GM18951 (cell line): ENCODE measurements at regions not wholly inside any gene's neighbourhood (a gene's known extent, or its start where the extent isn't known, plus 50 kb on each side); places are given as distances from the start of the nearest gene placed in this dataset.

Experiments
- POLR2A ChIP-seq: IDR thresholded peaks from 4 replicates; pipeline ENCODE4 v1.6.1; 2011; ENCODE audit warnings: mild to moderate bottlenecking; ENCODE audit not compliant: insufficient read length, insufficient read depth; ENCODE audit errors: extremely low read depth
- in situ Hi-C: fragments of 300-500 bp; cut with MboI; formaldehyde crosslinking; loops from one replicate; pipeline ENCODE4 v1.12.0; 2022; ENCODE audit warnings: low sequenced_read_pairs, mixed read lengths, inconsistent platforms; ENCODE audit not compliant: unreplicated experiment

DNA sequence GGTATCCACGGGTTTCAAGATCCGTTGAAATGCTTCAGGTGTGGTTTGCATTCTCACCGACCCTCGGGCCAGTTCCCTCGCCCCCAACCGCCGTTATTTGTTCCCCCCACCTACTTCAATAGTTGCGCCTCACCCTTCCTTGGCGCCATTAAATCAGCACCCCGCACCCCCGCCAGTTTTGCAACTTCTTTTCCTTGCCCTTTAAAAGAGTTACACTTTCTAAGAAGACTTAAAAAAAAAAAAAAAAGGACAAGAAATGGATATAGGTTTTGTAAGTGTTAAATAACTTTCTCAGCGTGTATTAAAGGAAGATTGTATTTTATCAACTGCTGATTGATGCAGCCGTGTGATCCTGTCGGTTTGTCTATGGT lies 87.2 kb downstream of the NR2F2 start:
- TF ChIP-seq POLR2A: no peak
- in situ Hi-C loops: no loop called here

DNA sequence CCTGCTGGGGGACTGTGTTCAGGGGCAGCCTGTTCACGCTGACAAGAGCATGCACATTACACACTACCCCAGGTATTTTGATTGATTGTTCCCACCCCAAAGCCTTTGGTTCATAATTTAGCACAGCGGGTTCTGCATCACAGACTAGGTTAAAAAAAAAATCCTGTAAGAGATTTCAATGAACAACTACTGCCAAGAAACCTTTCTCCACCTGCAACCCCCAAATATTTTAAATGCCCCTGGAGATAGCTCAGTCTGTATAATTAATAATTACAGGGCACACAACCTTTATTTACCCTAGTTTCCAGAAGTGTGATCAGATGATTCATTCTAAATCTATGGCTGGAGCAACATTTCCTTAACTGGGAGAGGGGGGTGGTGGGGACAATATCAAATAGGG lies 87.6 kb downstream of the NR2F2 start:
- in situ Hi-C loops: no loop called here

GRCh38 chr15:96421178-96421601 lies 90.7 kb downstream of the NR2F2 start:
- in situ Hi-C loops: no loop called here
- TF ChIP-seq POLR2A: no peak

More for the DNA sequence above, 87.6 kb downstream of the NR2F2 start:
- TF ChIP-seq POLR2A: no peak

DNA sequence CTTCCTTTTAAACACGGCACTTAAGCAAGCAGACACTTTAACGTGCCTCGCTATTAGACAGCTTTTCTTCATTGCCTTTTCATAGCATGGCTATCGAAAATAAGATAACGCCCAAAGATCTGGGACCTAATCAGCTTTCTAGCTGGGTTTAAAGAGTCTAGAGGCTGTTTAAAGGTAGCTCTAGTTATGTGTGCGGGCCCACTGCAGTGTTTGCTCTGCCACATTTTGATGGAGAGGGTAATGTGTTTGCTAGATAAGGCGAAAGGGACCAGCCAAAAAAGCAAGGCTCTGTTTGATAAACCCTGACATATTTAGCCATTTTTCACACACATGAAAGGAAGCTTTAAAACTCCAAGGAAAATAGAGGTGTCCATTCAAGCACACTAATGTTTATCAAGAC lies 91.6 kb downstream of the NR2F2 start:
- in situ Hi-C loops: no loop called here

GRCh38 chr15:96424674-96425073 lies 94.2 kb downstream of the NR2F2 start:
- in situ Hi-C loops: no loop called here
- TF ChIP-seq POLR2A: no peak

More for the DNA sequence above, 91.6 kb downstream of the NR2F2 start:
- no peak for TF ChIP-seq POLR2A

GRCh38 chr15:96428742-96429141 lies 98.2 kb downstream of the NR2F2 start:
- TF ChIP-seq POLR2A: no peak
- in situ Hi-C loops: no loop called here

GRCh38 chr15:96431786-96432185 lies 101.3 kb downstream of the NR2F2 start:
- TF ChIP-seq POLR2A: no peak
- in situ Hi-C loops: no loop called here

DNA sequence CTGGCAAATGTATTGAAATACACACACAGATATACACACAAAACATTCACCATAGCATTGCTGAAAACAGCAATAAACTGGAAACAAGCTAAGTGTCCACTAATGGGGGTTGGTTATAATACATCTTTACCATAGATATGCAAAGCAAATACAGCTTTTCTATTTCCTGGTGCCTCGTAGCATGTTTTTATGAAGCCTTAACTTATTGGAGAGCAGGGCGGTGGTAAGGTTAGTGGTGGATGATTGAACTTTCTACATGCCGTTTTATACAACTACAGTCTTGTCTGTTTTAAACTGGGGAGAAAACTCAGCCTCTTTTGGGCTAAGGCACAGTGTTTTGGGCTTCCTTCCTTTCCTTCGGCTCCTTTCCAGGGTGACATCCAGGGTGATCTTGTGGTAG lies 104.5 kb downstream of the NR2F2 start:
- in situ Hi-C loops: no loop called here
- no peak for TF ChIP-seq POLR2A

DNA sequence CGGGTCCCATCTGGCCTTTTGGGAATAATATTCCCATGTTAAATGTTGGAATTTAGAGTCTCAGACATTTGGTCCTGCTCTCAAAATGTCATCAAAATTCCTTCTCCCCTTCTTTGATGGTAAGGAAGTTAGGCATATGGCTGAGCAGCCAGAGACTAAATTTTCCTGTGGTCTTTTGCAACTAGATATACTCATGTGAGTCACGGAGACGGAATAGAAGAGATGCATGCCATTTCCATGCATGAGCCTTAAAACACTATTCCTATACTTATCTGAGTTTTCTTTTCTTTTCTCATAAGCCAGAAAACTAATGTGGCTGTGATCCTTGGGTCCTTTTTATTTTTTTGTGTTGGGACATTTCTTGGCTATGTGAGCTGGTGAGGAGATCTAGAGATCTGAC lies 105.3 kb downstream of the NR2F2 start:
- in situ Hi-C loops: no loop called here
- TF ChIP-seq POLR2A: no peak

DNA sequence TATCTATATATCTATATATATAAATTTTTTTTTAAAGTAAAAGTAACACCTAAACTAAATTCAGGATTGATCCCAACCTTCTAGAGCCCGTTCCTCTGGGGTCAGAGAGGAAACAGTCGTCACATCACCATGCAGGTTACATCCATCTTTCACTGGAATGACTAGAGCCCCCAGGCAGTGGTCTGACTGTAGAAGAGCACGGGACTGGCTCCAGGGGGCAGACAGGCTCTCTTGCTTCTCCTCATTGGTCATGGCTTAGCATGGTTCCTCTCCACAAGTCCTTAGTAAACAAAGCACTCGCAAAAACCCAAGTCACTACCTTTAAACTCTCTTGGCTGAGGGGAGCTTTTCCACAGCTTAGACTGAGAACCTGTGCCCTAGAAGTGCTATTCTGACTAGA lies 110.5 kb downstream of the NR2F2 start:
- TF ChIP-seq POLR2A: no peak
- in situ Hi-C loops: no loop called here

DNA sequence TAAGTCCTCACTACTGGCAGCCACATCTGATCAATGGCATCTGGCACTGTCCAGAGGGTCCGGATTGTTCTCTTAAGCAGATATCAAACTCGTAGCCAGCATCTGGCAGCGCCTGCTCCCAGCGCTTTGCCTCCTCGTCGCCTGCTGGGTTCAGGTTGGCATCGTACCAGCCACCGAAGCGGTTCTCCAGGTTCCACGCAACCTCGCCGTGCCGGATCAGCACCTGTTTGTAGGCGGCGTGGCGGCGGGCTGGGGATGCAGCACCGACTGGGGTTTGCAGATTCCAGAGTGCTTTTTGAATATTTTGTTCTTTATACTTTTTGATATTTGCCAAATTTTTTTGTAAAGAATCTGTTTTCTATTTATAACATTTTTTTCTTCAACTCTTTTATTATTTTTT lies 111.6 kb downstream of the NR2F2 start:
- in situ Hi-C loops: no loop called here
- TF ChIP-seq POLR2A: no peak

DNA sequence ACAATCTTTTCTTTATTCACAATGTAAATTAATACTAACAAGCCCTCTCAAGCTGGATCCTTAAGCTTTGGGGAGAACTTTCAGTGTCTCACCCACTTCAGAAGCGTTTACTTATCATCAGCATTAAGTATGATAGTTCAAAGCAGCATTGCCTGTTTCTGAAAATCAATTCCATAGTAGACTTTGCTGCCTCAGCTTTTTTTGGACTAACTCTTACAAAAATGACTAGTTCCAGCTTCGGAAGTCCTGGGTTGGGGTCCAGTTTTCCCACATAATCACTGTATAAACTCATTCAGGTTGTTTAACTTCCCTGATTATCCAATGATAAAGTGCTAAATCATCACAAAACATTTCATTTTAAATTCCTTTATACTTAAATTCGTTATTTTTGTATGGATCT lies 114.4 kb downstream of the NR2F2 start:
- no peak for TF ChIP-seq POLR2A
- in situ Hi-C loops: no loop called here

DNA sequence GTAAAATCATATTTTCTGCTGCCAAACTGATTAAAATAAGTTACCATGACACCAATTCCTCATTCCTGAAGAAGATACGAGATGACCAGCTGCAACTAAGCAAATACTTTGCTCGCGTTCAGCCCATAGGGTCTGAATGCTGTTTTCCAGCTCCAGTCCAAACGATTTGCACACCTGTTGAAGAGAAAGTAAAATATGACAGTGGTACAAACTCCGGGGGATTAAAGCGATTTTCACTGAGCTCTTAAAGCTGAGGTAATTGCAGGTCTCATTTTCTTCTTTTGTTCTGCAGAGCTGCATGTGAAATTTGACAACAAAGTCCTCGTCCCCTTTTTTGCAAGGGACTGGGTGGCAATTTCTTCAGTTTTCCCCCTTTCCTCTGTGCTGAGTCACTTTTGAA lies 118.4 kb downstream of the NR2F2 start:
- in situ Hi-C loops: no loop called here

GRCh38 chr15:96457841-96458240 lies 127.3 kb downstream of the NR2F2 start:
- no peak for TF ChIP-seq POLR2A
- in situ Hi-C loops: no loop called here

More for the DNA sequence above, 118.4 kb downstream of the NR2F2 start:
- TF ChIP-seq POLR2A: no peak

DNA sequence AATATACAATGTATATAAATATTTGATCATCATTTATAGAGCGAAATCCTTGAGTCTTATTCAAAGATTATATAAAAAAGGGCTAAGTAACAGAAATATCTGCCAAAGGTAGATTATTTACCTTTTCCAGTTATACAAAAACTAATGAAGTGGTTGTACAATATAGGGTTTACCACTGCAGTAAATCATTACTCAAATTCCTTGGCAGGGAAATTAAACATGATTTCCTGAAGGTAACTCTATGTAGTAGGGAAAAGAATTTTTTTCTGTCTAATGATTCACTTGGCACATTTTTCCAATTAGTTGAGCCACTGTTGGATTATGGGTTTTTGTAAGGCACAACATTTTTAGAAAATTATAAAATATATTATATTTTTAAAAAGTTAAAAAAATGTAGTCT lies 129.6 kb downstream of the NR2F2 start:
- in situ Hi-C loops: no loop called here
- TF ChIP-seq POLR2A: no peak

DNA sequence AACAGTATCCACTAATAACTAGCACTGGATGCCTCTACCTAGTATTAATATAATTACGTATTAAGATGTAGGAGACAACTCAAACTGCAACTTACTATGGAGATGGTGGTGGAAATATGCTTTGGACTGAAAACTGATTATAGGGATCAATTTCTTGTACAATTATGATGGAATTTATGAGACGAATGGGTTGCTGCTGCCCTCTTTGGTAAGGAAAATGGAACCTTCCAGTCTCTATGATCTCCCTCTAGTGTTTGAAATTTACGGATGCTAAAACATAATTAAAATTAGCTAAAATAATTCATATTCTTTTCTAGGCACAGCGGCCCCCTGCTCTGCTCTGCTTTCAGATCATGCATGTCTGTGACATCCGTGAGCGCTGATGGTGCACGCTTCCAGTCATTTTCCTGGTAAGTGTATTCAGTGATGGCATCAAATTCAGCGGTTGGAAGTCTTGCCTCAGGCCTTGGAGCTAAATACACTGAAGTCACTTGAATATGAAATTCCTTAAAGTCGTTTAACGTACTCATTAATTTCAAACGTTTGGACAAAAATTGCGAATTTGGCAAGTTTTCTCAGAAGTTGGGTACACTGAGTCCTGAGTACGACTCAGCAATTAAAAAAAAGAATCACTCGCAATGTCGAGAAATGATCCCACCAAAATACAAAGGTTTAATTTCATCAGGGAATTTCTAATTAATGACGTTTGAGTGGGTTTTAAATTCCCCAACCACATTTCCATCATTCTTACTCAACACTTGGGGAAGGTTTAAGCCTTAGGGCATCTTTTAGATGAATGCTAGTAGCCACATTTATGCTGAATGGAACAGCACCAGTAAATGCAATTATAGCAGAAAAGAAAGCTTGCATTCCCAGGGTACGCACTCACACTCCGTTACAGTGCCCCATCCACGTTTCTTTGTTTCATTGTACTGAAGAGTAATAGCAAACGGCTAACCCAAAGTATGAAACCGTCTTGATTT lies 132.6 kb downstream of the NR2F2 start:
- TF ChIP-seq POLR2A: no peak
- in situ Hi-C loops: no loop called here
